ENCODE measurements at regions not wholly inside any gene's neighbourhood (a gene's known extent, or its start where the extent isn't known, plus 50 kb on each side); places are given as distances from the start of the nearest gene placed in this dataset.
"Not testable (repeated sequence)": the region's sequence is repeated elsewhere in the genome, so short reads cannot be mapped to it uniquely, and the experiment has no call there.

DNA sequence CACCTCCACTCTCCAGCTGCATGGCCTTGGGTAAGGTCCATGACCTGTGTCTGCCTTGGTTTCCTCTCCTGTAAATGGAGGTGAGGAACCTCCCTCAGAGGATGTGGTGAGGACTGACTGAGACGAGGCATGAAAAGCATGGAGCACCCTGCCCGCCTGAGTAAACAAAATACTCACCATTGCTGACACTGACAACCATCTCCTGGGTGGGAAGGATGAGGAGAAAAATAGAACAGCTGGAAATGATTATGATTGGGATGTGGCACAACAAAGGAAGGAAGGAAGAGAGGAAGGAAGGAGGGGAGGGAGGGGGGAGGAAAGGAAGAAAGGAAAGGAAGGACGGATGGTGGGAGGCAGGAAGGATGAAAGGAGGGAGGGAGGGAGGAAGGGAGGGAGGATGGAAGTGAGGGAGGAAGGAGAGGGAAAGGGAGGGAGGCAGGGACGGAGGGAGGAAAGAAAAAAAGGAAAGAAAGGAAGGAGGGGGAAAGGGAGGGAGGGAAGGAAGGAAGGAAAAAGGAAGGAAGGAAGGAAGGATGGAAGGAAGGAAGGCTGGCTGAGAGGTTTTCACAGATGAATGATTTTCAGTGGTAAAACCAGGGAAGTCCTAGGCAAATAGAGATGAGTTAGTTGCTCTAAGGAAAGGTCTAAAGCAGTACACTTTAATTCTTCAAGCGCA, 276.5 kb upstream of the XYLT1 start:
- DNase-seq = no peak
- no peak for ATAC-seq
- intact Hi-C loops (cut with DNase I, micrococcal nuclease) = no loop called here

GRCh38 chr16:17744921-17745572, 274.3 kb upstream of the XYLT1 start:
- peak in 1 of 2 donors; percentile 7 for DNase-seq
- ATAC-seq = no peak
- intact Hi-C loops (cut with DNase I, micrococcal nuclease) = no loop called here

GRCh38 chr16:17743578-17743977, 272.8 kb upstream of the XYLT1 start:
- intact Hi-C loops (cut with DNase I, micrococcal nuclease) = no loop called here
- no peak for DNase-seq
- no peak for ATAC-seq

DNA sequence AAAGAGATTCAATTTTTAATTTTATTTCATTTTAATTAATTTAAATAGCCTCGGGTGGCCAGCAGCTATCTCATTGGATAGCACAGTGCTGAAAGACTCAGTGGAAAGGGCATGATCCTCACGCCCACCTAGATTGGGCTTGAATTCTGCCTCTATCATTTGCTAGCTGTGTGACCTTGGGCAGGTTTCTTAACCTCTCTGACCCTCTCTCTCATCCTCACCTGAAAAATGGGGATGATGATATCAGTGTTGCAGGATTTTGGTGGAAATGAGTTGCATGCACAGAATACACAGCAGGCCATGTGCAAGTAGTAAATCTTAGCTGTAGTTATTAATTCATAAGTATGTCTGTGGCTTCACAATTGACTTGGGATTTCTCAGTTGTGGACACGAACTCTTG, 272.4 kb upstream of the XYLT1 start:
- ATAC-seq (no peak), DNase-seq (no peak)
- intact Hi-C loops (cut with DNase I, micrococcal nuclease) = no loop called here

- ATAC-seq; intact Hi-C loops (cut with DNase I, micrococcal nuclease); DNase-seq: not testable (repeated sequence)
These were observed 264.3 kb upstream of the XYLT1 start for GRCh38 chr16:17735099-17735498.

DNA sequence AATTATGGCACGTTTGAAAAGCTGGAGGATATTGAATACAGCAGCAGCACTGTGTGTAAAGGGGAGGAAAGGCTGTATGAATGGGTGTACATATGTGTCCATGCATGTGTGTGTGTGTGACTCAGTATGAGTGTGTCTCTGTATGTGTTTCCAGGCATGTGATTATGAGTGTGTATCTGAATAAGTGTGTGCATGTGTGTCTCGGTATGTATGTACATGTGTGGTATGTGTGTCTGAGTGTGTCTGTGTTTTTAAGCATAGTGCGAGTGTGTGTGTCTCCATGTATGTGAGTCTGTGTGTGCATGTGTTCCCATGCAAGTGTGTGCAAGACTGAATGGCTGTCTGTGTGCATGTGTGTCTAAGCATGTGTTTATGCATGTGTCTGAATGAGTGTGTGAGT, 259.1 kb upstream of the XYLT1 start:
- intact Hi-C loops (cut with DNase I, micrococcal nuclease) = no loop called here

GRCh38 chr16:17728196-17728595, 257.4 kb upstream of the XYLT1 start:
- no peak for ATAC-seq
- intact Hi-C loops (cut with DNase I, micrococcal nuclease) = no loop called here
- no peak for DNase-seq

More for the DNA sequence above, 259.1 kb upstream of the XYLT1 start:
- ATAC-seq = no peak
- no peak for DNase-seq

- ATAC-seq (no peak), DNase-seq (no peak)
- intact Hi-C loops (cut with DNase I, micrococcal nuclease) = no loop called here
These were observed 253.6 kb upstream of the XYLT1 start for GRCh38 chr16:17724242-17724898.

DNA sequence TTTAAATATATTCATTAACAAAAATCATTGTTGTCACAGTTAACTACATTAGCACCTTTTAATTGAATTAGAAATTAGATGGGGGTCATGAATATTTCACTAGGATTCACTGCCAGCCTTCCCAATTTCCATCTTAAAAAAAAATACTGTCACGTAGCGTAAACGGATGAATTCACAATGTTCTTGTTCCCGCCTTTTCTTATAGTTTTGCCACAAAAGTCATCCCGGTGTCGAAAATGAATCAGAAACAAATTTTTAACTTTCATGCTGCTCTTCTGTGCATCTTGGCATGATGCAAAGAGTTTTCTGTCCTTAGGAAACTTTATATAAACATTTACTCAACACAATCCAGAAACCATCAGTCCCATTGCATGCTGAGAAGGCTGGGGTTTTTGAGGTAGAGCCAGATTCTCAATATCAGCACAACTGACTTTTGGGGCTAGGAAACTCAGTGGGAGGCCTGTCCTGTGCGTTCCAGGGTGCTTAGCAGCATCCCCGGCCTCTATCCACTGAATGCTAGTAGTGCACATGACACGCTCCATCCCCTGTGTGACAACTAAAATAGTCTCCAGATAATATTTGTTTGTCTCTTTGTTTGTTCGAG, 252.9 kb upstream of the XYLT1 start:
- ATAC-seq (no peak), DNase-seq (no peak)
- intact Hi-C loops (cut with DNase I, micrococcal nuclease) = no loop called here

DNA sequence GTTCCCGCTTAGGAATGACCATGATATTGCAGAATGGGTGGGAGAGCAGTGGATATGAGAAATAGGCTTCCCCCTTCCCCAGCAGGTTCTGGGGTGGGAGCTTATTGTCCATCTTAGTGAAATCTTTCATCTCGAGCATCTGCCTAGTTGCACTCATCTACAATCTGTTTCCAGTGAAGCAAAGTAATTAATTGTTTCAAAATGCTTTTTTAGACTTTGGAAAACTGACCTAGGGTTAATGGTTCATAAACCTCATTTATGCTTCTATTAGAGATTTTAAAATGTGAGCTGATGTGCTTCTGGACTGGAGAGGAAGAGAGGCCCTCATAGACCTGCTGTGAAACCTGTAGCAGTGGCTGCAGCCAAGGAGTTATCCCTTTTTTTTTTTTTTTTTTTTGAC, 247.7 kb upstream of the XYLT1 start:
- intact Hi-C loops (cut with DNase I, micrococcal nuclease) = no loop called here
- no peak for DNase-seq
- no peak for ATAC-seq

- DNase-seq = no peak
- no peak for ATAC-seq
- intact Hi-C loops (cut with DNase I, micrococcal nuclease) = no loop called here
These were observed 235.1 kb upstream of the XYLT1 start for GRCh38 chr16:17705847-17706246.

DNA sequence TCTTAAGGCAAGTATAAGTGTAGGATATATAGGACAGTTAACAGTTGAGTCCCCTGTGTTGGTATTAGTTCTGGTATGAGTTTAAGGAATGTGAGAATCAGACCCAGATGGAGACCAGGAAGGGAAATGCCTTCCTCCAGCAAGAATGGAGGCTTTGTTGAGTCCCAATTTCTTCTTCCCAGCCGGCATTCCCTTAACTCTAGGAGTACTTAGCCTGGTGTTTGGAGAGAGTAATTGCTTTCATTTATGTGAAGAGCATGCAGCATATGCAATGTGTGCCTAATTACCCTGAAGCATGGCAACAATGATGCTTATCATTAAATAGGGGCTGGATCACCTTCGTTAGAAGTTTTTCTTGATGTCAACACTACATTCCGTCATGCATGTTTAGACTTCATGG, 225.9 kb upstream of the XYLT1 start:
- ATAC-seq = no peak
- DNase-seq = no peak
- intact Hi-C loops (cut with DNase I, micrococcal nuclease) = no loop called here

DNA sequence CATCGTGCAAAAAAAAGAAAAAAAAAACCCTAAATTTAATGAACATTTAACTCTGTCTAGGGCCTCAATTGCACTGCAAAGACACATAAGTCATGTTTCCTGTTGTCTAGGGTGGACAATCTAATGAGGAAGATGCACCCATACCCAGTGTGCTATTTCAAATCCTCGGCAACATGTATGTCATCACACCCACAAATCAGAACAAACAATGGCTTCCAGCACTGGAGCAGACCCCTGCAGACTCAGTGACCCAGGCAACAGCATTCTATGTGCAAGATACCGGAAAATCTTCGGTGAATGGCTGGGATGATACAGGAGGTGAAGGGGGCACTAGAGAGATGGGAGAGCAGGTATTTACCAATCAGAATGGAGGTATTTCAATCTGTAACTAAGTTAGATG, 221.7 kb upstream of the XYLT1 start:
- no peak for ATAC-seq
- intact Hi-C loops (cut with DNase I, micrococcal nuclease) = no loop called here
- no peak for DNase-seq

GRCh38 chr16:17691899-17692176, 221.1 kb upstream of the XYLT1 start:
- intact Hi-C loops (cut with DNase I, micrococcal nuclease) = no loop called here
- no peak for DNase-seq
- ATAC-seq = no peak

DNA sequence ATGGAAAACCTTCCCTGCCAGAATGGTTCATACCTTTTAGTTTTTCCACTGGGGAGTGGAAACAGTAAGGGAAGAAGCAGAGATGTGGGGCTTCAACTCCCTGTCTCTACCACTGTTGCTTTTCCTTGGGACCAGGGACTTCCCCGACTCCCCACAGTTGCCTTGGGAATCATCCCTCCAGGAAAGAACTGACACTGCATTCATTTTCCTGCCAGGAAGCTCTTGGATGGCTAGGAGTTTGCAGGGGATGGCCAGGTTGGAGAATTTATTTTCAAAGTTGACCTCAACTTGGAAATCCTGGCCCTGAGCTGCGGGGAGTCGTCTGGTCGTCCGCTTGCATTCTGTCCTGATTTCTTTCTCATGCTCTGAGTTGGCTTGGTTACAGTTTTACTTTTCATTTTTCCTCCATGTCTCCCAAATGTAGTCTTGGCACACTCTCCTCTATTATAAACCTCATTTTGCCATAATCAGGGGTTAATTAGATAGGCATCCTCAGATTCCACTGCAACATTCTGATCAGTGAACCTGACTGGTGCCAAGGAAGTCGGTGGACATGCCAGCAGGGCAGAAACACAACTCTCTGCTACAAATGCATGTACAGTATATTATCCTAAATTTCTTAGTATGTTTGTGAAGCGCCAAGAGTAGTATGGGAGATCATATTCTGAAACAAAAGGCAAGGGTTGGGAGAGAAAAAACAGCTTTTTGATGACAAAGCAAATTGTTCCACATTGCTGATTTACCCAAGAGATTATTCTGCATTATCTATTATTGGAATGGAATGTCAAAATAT, 220.5 kb upstream of the XYLT1 start:
- ATAC-seq = no peak
- intact Hi-C loops (cut with DNase I, micrococcal nuclease) = no loop called here
- DNase-seq = no peak

DNA sequence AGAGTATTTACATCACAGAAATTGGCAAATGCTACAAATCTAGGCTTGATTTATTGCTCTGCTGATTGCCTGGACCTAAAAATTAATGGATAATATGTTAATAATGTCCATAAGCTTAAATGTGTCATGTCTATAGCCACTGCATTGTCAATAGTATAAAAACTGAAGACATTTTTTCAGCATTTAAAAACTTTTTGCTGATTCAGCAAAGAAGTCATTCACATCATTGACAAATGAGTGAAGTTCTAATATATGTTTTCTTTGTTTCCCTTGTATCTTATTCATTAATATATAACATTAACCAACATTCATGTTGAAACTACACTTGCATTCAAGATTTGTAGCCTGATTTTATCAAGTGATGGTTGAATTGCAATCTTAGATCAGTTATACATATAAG, 214.7 kb upstream of the XYLT1 start:
- DNase-seq (no peak), ATAC-seq (no peak)
- intact Hi-C loops (cut with DNase I, micrococcal nuclease) = no loop called here

- DNase-seq (no peak), ATAC-seq (no peak)
- intact Hi-C loops (cut with DNase I, micrococcal nuclease) = no loop called here
These were observed 212.5 kb upstream of the XYLT1 start for GRCh38 chr16:17683281-17683680.

- intact Hi-C loops (cut with DNase I, micrococcal nuclease) = no loop called here
- no peak for ATAC-seq
- no peak for DNase-seq
These were observed 205.4 kb upstream of the XYLT1 start for GRCh38 chr16:17676171-17676570.

- ATAC-seq = no peak
- intact Hi-C loops (cut with DNase I, micrococcal nuclease) = loop anchor here in 1 of 2 donors (10.0 kb wide), 1 partner anchor 704 kb away; no protein-coding TSS in a partner anchor
- DNase-seq = no peak
These were observed 197.6 kb upstream of the XYLT1 start for GRCh38 chr16:17668386-17668785.

Data from left colon (tissue), 2 donors.